ENCODE measurements at regions not wholly inside any gene's neighbourhood (a gene's known extent, or its start where the extent isn't known, plus 50 kb on each side); places are given as distances from the start of the nearest gene placed in this dataset.
A peak's percentile ranks its signal among the peaks of the same experiment; 100 is the strongest.
"Not testable (repeated sequence)": the region's sequence is repeated elsewhere in the genome, so short reads cannot be mapped to it uniquely, and the experiment has no call there.

DNA sequence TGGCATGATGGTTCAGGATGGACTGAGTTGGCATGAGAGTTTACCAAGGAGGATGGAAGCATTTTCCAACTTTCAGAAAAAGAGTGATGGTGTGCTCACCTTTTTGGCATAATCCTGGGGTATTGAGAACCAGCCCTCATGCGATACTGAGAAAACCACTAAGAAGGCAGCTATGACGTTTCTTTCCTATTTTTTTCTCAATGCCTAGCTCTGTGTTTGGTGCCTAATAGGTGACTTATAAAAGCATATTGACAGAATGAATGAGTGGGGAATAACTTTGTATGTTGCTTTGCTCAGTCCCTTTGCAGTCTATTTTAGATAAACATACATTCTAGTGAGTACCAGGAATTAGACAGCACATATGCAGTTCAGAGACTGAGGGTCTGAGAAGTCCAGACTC, 816.3 kb downstream of the DHX35 start:
- DNase-seq = no peak

- DNase-seq = no peak
These were observed 815.5 kb downstream of the DHX35 start for GRCh38 chr20:39777610-39778009.

DNA sequence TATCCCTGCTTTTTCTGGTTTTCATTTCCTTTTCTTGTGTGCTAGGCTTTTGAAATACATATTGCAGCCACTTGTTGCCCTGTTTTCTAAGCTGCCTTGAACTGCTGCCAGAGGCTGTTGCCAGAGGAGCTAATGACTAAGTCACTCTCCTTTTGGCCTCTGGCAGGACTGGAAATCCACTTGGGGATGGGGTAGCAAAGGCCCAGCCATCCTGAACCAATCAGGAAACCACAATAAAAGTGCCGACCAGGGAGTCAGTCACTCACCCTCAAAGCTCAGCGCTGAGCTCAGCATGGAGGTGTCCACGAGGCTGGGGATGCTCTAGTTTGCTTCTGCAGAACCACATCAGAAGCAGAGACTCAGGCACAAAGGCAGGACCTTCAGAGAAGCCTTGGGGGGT, 813.0 kb downstream of the DHX35 start:
- no peak for DNase-seq

DNA sequence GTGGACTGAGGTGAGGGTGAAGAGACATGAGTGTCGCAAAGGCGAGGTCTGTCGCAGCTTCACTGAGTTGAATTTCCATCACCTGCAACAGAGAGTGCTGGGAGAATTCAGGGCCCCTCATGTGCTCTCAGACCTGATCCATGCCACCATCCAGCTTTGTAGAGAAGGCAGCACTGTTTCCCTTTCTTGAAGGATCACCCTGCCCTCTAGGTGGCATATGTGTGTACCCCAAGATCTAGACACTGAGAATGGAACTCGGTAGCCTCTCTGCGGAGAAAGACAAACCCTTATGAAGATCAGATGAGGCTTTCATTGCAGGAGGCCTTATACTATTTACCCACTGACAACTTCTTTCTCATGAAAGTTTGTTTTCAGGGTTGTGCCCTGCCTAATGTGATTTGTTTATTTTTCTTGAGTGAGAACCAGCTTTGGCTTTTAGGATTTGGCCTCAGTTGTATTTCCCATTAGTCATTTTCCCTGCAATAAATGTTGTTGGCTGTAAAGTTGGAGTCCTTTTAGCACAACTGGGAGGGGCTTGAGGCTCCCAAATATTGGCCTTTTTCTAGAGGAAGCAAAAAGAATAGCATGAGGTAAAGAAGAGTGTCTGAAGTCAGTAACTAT, 811.3 kb downstream of the DHX35 start:
- no peak for DNase-seq

DNA sequence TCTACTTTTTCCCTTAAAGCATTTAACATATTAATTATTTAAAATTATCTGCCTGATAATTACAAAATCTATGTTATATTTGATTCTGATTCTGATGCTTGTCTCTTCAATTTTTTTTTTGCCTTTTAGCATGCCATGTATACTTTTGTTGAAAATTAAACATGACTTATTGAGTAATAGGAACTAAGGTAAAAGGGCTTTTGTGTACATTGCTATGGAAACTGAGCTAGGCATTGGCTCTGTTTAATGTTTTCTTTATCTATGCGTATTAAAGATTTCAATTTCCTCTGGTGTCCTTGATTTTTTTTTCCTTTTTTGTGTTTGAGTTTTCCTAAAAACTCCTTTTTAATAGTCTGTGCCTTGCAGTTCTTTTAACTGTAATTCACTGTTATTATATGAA, 805.2 kb downstream of the DHX35 start:
- no peak for DNase-seq

DNA sequence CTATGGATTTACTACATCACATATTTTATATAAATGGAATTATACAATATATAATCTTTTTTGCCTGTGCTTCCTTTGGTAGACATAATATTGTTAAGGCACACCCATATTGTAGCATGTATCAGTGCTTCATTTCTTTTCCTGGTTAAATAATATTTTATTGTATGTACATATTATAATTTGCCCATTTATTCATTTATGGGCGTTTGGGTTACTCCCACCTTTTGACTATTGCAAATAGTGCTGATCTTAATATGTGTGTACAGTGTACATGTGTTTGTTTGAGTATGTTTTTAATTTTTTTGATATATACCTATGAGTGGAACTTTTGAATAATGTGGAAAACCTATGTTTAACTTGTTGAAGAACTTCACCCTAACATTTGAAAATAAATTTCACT, 804.2 kb downstream of the DHX35 start:
- no peak for DNase-seq

DNA sequence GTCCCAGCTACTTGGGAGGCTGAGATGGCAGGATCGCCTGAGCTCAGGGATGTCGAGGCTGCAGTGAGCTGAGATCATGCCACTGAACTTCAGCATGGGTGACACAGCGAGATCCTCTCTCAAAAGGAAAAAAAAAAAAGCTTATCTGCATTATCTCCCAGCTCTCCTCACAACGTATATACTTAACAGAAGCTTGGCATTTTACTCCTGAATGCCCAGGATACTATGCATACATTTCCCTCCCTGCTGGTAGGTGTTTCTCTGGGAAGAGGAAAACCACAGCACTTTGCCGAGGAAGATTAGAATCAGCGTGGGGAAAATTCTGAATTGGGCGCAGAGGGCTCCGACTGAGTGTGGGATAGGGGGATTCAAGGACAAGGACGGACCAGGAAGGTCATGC, 800.6 kb downstream of the DHX35 start:
- no peak for DNase-seq

GRCh38 chr20:39758876-39759275, 796.7 kb downstream of the DHX35 start:
- no peak for DNase-seq

- no peak for DNase-seq
These were observed 794.7 kb downstream of the DHX35 start for GRCh38 chr20:39756828-39757227.

DNA sequence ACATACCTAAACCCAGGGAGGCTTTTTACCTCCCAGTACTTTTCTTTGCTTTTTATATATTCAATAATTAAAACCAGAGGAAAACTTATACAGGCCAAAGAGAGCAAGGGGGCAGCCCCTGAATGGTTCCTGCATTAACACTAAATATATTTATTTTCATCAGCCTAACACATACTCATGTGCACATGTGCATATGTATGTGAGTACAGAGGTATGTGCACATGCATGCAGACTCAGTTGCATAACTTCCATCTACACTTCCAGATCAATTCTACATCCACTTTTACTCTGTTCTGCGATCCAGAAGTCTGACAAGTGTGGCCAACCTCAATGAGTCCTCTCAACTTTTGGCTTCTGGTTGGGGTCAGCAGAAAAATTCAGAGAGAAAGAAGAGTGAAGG, 794.2 kb downstream of the DHX35 start:
- DNase-seq = no peak

DNA sequence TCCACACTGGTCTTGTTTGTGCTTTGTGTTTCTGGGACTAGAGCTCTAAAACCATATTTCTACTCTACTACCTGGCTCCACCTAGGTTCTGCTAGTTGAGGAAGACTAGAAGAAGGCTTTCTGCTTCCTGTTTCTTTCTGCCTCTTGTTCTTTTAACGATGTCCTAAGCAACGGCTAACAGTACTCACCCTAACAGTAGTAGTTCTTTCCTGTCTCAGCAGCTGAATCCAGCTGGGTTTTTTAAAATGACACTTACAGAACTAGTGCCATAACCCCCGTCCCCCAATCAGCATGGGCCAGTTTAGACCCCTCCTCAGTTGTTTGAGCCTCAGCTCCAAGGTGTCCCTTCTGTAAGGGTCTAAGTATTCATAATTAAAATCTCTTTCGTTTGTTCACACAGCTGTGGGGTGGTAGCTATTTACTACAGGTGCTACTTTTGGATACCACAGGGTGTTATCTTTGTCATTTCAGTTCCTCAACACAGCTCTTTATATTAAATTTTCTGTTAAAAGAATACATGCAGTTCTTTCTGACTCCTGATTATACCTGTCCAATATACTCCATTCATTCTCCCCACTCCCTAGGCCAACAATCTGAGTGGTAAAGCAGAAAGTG, 790.2 kb downstream of the DHX35 start:
- peak in 1 of 2 donors; percentile 6 for DNase-seq

GRCh38 chr20:39751557-39752137, 789.5 kb downstream of the DHX35 start:
- no peak for DNase-seq

DNA sequence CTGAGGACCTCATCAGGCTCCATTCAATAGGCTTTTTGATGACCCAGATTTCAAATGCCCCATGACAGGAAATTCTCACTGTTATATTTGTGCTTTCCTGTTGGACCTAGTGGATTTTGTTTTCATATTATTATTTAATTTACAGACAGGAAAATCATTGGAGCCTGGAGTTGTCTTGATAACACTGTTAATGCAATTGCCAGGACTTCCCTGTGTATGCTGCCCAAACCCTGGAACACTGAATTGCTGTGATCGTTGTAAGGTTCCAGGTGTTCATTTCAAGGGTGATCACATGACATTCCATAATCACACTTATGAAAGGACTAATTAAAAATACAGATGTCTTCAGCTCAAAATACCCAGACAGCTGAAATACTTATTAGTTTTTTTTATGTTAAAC, 783.2 kb downstream of the DHX35 start:
- no peak for DNase-seq

DNA sequence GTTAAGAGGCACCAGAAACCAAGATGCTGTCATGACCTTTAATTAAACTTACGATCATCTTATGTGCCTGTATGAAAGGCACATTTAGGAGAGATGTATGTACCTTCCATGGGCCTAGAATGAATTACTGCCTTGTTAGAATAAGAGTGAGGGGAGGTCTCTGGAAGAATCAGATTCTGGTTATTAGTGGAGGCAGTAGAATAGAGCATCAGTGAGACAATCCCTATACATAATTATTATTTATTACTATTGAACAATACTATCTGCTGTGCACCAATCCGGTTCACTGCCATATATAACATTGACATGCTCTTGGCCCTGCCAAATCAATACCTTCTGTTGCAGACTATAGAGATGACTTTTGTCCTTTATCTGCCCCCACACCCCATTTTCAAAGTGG, 776.5 kb downstream of the DHX35 start:
- no peak for DNase-seq

DNA sequence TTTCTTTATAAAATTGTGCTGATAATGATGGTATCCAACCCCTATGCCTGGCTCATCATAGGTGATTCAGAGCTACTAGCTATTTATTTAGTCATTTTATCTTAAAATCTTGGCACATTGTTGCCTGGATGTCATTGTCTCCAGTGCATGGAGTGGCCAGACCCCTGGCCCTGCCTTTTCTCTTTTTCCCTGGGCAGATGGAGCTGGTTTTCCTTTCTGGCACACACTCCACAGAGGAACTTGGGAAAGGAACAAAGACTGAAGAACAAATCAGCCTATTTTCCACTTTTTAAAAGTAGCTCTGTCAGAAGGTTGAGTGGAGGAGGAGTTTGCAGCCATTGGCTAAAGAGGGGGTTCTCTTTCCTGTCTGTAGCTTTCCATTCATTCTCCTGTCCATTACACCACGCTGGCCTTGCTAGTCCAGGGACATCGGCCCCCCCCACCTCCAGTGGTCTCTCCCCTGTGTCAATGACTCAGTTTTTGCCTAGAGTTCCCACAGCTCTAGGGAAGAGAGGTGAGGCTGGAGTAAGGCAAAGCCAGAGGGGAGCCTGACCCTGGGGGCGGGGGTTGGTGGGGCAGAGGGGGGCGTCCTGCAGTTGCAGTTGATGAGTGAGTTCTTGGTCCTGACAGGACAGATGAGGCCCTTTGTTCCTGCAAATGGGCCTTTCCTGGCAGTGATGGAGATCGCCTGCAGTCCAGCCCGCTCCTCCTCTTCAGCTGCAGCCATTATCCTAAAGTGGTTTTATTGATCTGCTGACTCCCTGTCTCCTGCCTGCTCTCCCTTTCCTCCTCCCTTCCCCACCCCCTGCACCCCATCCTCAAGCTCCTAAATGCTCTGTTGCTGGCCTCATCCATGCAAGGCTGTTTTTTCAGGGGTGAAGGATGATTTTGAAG, 774.5 kb downstream of the DHX35 start:
- no peak for DNase-seq

DNA sequence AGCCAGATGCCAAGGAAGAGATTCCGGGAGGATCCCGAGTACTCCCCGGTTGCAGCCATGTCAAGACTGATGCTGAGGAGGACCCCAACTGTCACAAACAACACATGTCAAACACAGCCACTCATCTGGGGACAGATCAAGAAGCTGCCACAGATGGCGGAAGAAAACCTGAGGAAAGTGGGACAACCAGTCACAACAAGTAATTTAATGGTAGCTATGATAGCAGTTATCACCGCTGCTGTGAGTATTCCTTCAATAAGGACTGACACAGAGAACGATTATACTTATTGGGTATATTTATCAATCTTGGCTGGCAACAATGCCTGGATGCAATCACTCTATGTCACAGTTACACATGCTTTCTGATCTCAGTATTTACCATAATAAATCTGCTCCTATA, 763.4 kb downstream of the DHX35 start:
- not testable (repeated sequence) for DNase-seq

- DNase-seq = no peak
These were observed 757.1 kb downstream of the DHX35 start for GRCh38 chr20:39719293-39719692.

- no peak for DNase-seq
These were observed 755.8 kb downstream of the DHX35 start for GRCh38 chr20:39717936-39718335.

DNA sequence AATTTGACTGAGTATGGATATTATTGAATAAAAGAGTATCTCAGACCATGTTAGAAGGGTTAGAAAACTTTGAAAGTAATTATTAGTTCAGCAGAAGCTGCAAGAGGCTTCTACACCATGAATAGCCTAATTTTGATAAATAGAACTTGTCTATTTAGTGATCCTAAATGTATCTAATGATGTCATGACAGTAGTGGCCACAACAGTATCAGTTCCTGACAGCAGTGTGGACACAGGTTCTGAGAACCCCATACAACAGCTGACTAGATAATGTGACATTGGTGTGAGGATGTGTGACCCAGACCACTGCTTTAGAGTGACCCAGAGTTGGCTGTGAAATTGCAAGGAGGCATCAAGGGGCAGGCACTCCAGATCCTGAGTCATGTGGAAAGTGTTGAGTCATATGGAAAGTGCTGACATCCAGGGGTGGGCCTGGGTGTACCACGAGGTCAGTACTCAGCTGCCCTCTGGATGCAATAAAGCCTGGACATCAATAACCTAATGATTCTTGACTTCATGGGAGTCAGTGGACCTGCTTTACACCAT, 754.7 kb downstream of the DHX35 start:
- DNase-seq = no peak

GRCh38 chr20:39713076-39713840, 751.1 kb downstream of the DHX35 start:
- DNase-seq = no peak

GRCh38 chr20:39706184-39706663, 744.1 kb downstream of the DHX35 start:
- DNase-seq = no peak
